ENCODE measurements at regions not wholly inside any gene's neighbourhood (a gene's known extent, or its start where the extent isn't known, plus 50 kb on each side); places are given as distances from the start of the nearest gene placed in this dataset.

DNA sequence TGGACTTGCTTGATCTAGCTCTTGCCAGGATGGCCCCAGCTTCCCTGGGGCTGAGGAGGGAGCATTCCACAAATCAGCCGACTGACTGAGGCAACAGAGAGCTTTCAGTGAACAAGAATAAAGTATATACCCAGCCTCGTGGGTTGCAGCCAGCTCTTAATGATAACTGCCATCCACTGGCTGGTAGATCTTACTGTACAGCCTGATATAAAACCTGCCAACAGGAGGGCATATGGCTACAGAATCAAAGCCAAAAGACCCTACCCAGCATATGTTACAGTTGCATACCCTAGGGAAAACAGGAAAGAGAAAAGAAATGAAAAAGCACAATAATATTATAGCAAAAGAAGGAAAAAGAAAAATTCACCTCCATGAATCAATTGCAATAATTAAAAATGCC lies 775.9 kb upstream of the KIF2B start:
- 11% methylated on average over 2 of the region's 2 CpGs for WGBS (ENCODE audit: low lambda C conversion rate)
- CTCF ChIA-PET = interaction anchor here (0.7 kb wide), 1 partner anchor 1379 kb away, joined by 3 read pairs; no protein-coding TSS in a partner anchor
- H3K9me3 ChIP-seq = peaks cover 19% of the 10 kb centered on the region
- no peak for DNase-seq
- no peak overlapping the region for H3K4me2 ChIP-seq
- no peak overlapping the region for H3K4me3 ChIP-seq (ENCODE audit: low read depth in 2 of 2, low read length in 1 of 2)
- no peak overlapping the region for H3K9ac ChIP-seq
- POLR2A ChIA-PET = no interaction called here
- H3K27me3 ChIP-seq (ENCODE audit: insufficient read depth) = no peaks in the 10 kb centered on the region
- H3K9me2 ChIP-seq = no peaks in the 10 kb centered on the region
- no peak overlapping the region for H2AFZ ChIP-seq (ENCODE audit: low read depth)
- H3K36me3 ChIP-seq (replicated peaks in 1 of 2; ENCODE audit: control insufficient read depth in 1 of 2, insufficient read depth in 2 of 2, low read length in 1 of 2) = no peaks in the 10 kb centered on the region
- no peak overlapping the region for H3K27ac ChIP-seq (ENCODE audit: low read depth in 2 of 2, low read length in 1 of 2)
- H3F3A ChIP-seq (replicated peaks; ENCODE audit: insufficient read depth) = no peaks in the 10 kb centered on the region
- H3K79me2 ChIP-seq (ENCODE audit: insufficient read depth) = no peaks in the 10 kb centered on the region
- no peaks in the 10 kb centered on the region for H4K20me1 ChIP-seq (ENCODE audit: insufficient read depth)
- no peaks in the 10 kb centered on the region for H3K4me1 ChIP-seq (ENCODE audit: control insufficient read depth in 1 of 2, insufficient read depth in 2 of 2, low read depth in 1 of 2, low read length in 1 of 2)
- TF ChIP-seq, protein P1, sequence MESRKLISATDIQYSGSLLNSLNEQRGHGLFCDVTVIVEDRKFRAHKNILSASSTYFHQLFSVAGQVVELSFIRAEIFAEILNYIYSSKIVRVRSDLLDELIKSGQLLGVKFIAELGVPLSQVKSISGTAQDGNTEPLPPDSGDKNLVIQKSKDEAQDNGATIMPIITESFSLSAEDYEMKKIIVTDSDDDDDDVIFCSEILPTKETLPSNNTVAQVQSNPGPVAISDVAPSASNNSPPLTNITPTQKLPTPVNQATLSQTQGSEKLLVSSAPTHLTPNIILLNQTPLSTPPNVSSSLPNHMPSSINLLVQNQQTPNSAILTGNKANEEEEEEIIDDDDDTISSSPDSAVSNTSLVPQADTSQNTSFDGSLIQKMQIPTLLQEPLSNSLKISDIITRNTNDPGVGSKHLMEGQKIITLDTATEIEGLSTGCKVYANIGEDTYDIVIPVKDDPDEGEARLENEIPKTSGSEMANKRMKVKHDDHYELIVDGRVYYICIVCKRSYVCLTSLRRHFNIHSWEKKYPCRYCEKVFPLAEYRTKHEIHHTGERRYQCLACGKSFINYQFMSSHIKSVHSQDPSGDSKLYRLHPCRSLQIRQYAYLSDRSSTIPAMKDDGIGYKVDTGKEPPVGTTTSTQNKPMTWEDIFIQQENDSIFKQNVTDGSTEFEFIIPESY (IDR thresholded peaks at IDR 0.05; ENCODE audit: borderline replicate concordance, low read depth) = no peak
- TF ChIP-seq, protein P2, sequence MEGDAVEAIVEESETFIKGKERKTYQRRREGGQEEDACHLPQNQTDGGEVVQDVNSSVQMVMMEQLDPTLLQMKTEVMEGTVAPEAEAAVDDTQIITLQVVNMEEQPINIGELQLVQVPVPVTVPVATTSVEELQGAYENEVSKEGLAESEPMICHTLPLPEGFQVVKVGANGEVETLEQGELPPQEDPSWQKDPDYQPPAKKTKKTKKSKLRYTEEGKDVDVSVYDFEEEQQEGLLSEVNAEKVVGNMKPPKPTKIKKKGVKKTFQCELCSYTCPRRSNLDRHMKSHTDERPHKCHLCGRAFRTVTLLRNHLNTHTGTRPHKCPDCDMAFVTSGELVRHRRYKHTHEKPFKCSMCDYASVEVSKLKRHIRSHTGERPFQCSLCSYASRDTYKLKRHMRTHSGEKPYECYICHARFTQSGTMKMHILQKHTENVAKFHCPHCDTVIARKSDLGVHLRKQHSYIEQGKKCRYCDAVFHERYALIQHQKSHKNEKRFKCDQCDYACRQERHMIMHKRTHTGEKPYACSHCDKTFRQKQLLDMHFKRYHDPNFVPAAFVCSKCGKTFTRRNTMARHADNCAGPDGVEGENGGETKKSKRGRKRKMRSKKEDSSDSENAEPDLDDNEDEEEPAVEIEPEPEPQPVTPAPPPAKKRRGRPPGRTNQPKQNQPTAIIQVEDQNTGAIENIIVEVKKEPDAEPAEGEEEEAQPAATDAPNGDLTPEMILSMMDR (IDR thresholded peaks at IDR 0.05) = no peak
- TF ChIP-seq EP300 (IDR thresholded peaks at IDR 0.05; ENCODE audit: borderline replicate concordance in 1 of 2, low read depth in 1 of 2, low read length in 1 of 2) = no peak
- no peak for TF ChIP-seq CHD2 (IDR thresholded peaks at IDR 0.05; ENCODE audit: low read length, partially characterized antibody)
- no peak for TF ChIP-seq TCF12 (IDR thresholded peaks at IDR 0.05)
- TF ChIP-seq SMC3 (IDR thresholded peaks at IDR 0.05; ENCODE audit: low read depth, low read length) = no peak
- no peak for TF ChIP-seq POLR2AphosphoS5 (IDR thresholded peaks at IDR 0.05; ENCODE audit: low read depth, low read length)
- TF ChIP-seq, protein P3, sequence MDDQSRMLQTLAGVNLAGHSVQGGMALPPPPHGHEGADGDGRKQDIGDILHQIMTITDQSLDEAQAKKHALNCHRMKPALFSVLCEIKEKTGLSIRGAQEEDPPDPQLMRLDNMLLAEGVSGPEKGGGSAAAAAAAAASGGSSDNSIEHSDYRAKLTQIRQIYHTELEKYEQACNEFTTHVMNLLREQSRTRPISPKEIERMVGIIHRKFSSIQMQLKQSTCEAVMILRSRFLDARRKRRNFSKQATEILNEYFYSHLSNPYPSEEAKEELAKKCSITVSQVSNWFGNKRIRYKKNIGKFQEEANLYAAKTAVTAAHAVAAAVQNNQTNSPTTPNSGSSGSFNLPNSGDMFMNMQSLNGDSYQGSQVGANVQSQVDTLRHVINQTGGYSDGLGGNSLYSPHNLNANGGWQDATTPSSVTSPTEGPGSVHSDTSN (IDR thresholded peaks at IDR 0.05) = no peak
- no peak for TF ChIP-seq JUND (IDR thresholded peaks at IDR 0.05)
- TF ChIP-seq, protein P4, sequence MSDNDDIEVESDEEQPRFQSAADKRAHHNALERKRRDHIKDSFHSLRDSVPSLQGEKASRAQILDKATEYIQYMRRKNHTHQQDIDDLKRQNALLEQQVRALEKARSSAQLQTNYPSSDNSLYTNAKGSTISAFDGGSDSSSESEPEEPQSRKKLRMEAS (IDR thresholded peaks at IDR 0.05; ENCODE audit: low read depth) = no peak
- TF ChIP-seq, protein P5, sequence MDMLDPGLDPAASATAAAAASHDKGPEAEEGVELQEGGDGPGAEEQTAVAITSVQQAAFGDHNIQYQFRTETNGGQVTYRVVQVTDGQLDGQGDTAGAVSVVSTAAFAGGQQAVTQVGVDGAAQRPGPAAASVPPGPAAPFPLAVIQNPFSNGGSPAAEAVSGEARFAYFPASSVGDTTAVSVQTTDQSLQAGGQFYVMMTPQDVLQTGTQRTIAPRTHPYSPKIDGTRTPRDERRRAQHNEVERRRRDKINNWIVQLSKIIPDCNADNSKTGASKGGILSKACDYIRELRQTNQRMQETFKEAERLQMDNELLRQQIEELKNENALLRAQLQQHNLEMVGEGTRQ (IDR thresholded peaks at IDR 0.05; ENCODE audit: borderline replicate concordance, low read depth, low read length) = no peak
- no peak for TF ChIP-seq TEAD4 (IDR thresholded peaks at IDR 0.05; ENCODE audit: borderline replicate concordance, insufficient read depth)
- TF ChIP-seq RCOR1 (IDR thresholded peaks at IDR 0.05; ENCODE audit: low read length) = no peak
- TF ChIP-seq FOSL2 (IDR thresholded peaks at IDR 0.05; ENCODE audit: borderline replicate concordance, low read depth) = no peak
- no peak for TF ChIP-seq SIN3A (IDR thresholded peaks at IDR 0.05; ENCODE audit: borderline replicate concordance, low read depth, low read length)
- TF ChIP-seq, protein P6, sequence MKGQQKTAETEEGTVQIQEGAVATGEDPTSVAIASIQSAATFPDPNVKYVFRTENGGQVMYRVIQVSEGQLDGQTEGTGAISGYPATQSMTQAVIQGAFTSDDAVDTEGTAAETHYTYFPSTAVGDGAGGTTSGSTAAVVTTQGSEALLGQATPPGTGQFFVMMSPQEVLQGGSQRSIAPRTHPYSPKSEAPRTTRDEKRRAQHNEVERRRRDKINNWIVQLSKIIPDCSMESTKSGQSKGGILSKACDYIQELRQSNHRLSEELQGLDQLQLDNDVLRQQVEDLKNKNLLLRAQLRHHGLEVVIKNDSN (IDR thresholded peaks at IDR 0.05; ENCODE audit: borderline replicate concordance, low read depth) = no peak
- TF ChIP-seq RAD21 (IDR thresholded peaks at IDR 0.05; ENCODE audit: low read length) = no peak
- no peak for TF ChIP-seq RXRA (IDR thresholded peaks at IDR 0.05; ENCODE audit: borderline replicate concordance, low read depth)
- no peak for TF ChIP-seq YY1 (IDR thresholded peaks at IDR 0.05; ENCODE audit: low read depth)
- TF ChIP-seq MEF2A (IDR thresholded peaks at IDR 0.05; ENCODE audit: borderline replicate concordance, low read depth) = no peak
